Cardiac fibroblast (primary cell): ENCODE measurements at regions not wholly inside any gene's neighbourhood (a gene's known extent, or its start where the extent isn't known, plus 50 kb on each side); places are given as distances from the start of the nearest gene placed in this dataset.

ENCODE experiments used
- DNase-seq, 2 donors: peaks; one replicate each; pipeline versions ENCODE4 v3.0.0 to v3.0.0-alpha.2; 2010; ENCODE audit warnings: low read depth in 2 of 2
- H3K4me3 ChIP-seq, 2 donors: replicated peaks in 1 of 2; 1 replicate in 1 of 2; 2 replicates in 1 of 2; pipeline ENCODE4 v1.5.1; 2011; ENCODE audit warnings: low read depth in 2 of 2, low read length in 2 of 2, mild to moderate bottlenecking in 2 of 2, moderate library complexity in 1 of 2
- TF ChIP-seq, protein P1 (sequence below): IDR thresholded peaks from one replicate; pipeline ENCODE4 v1.5.1; 2011; ENCODE audit warnings: low read depth, mild to moderate bottlenecking, low read length, inconsistent platforms

DNA sequence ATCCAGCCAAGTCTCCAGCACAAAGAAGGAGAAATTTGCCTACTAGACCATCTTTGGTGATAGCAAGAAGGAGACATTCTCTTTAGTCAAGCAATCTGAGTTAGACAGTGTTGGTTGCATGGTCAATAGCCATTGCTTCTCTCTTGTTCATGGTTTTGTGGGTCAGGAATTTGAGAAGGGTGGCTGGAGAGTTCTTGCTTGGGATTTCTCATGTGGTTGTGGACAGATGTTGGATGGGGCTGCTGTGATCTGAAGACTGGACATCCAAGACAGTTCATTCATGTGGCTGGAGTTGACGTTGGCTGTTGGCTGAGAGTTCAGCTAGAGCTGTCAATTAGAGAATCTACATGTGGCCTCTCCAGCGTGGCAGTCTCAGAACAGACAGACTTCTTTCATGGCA lies 322.3 kb upstream of the PRDM1 start:
- TF ChIP-seq, protein P1, sequence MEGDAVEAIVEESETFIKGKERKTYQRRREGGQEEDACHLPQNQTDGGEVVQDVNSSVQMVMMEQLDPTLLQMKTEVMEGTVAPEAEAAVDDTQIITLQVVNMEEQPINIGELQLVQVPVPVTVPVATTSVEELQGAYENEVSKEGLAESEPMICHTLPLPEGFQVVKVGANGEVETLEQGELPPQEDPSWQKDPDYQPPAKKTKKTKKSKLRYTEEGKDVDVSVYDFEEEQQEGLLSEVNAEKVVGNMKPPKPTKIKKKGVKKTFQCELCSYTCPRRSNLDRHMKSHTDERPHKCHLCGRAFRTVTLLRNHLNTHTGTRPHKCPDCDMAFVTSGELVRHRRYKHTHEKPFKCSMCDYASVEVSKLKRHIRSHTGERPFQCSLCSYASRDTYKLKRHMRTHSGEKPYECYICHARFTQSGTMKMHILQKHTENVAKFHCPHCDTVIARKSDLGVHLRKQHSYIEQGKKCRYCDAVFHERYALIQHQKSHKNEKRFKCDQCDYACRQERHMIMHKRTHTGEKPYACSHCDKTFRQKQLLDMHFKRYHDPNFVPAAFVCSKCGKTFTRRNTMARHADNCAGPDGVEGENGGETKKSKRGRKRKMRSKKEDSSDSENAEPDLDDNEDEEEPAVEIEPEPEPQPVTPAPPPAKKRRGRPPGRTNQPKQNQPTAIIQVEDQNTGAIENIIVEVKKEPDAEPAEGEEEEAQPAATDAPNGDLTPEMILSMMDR = no peak
- H3K4me3 ChIP-seq = no peak overlapping the region
- no peak for DNase-seq

DNA sequence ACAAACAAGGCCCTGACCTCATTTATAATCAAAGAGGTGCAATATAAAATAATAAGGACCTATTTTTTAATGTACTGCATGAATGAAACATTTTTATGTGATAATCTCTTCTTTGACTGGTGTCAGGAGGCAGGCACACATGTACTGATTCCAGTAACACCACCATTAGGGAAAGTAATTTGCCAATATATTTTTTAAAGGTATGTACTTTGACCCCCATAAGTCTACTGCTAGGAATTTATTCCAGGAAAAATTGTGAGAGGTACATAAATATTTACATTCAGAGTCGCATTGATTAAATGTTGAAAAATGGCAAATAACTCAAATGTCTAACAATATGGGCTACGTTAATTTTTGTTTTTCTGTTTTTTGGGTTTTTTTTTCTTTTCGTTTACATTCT lies 325.4 kb upstream of the PRDM1 start:
- no peak overlapping the region for H3K4me3 ChIP-seq
- no peak for DNase-seq
- TF ChIP-seq, protein P1 = no peak

DNA sequence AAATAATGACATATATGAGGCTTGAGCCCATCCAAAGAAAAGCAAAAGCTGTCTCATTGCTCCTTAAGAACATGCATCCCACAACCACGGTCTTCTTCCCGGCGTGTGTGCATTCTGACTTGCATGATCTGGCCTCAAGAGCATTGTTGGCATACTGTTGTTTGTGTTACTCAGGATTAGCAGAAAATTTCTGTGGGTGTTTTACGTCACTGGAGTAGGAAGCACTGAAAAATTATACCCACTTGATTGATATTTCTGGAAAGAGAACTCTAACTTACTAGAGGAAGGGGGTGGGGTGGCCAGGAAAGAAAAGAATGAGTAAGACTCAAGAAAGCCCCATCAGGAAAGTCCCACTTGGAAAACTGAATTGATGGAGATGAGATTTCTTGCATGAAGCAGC lies 326.2 kb upstream of the PRDM1 start:
- TF ChIP-seq, protein P1 = no peak
- no peak overlapping the region for H3K4me3 ChIP-seq
- peak; percentile 8 to 57 for DNase-seq

DNA sequence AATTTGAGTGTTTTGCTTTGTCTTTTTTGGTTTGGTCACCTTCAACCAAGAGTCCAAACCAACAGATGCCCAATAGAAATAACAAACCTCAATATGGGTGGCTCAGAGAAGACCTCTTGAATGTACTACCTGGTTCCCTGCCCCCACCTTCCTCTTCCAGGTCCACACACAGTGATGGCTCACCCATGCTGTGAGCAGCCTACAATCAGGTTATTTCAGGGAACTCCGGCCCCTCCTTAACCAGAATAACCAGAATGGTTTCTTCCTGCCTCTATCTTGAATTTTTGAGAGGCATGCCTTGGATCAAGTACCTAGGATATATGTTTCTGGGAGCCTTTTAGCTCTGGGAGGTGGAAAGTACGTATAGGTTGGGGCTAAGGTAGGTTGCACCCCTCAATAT lies 327.1 kb upstream of the PRDM1 start:
- no peak for DNase-seq
- no peak overlapping the region for H3K4me3 ChIP-seq
- TF ChIP-seq, protein P1 = no peak

DNA sequence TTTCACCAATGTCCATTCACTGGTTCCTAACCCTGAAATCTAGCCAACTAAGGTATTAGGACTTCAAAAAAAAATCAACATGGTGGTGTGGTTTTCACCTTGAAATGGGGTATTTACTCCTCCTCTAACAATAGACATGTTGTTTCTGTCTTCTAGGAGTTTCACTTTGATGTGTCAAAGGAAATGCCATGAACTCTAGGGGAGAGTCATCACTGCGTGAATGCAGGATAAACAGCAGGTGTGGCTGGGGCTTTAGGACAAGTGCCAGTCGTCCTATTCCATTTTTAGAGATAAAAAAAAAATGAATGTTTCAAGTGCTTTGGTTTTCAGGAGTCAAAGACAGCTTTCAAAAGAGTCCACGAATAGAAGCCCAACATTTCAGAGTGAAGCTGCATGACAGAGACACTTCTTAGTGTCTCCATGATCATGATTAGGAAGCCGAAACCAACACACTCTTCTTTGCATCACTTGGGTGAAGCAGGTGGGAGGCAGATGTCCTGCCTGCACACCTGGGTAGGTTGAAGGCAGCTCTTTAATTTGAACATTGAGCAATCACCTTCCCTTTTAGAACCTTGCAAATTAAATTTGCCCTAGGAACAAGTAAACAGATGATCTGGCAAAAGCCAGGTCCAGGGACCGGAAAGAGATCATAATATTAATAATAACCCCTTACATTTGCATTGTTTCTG lies 328.5 kb upstream of the PRDM1 start:
- TF ChIP-seq, protein P1 = no peak
- H3K4me3 ChIP-seq = no peak overlapping the region
- no peak for DNase-seq

DNA sequence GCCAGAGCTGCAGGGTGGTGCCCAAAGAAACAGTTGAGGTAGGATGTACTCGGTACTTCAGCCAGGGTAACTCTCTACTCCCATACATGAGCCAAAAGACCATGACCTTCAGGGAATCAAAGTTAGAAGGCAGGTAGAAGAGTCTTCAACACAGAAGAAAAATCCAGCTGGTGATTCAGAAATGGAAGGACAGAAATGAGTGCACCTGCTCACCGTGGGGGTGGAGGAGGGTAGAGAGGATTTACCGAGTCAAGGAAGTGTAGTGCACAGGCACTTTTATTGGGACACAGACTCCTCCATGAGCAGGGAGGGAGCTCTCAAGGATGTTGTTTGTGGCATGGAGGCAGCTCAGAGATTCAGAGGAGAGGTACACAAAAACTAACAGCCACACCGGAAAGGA lies 330.3 kb upstream of the PRDM1 start:
- TF ChIP-seq, protein P1 = no peak
- no peak overlapping the region for H3K4me3 ChIP-seq
- no peak for DNase-seq
